Keratinocyte (primary cell): ENCODE measurements at regions not wholly inside any gene's neighbourhood (a gene's known extent, or its start where the extent isn't known, plus 50 kb on each side); places are given as distances from the start of the nearest gene placed in this dataset.

ENCODE experiments used
- DNase-seq: peaks from one replicate; pipeline ENCODE4 v3.0.0-alpha.2; 2011; ENCODE audit warnings: low read depth, missing footprints, low spot score
- FAIRE-seq: peaks from 2 replicates; lab custom pipeline; 2011; peaks lifted over from hg19 to GRCh38; lab: Jason Lieb, UNC
- H2AFZ ChIP-seq: 2 replicates; pipeline ENCODE4 v1.6.0; 2012; ENCODE audit warnings: low read length, control low read depth, inconsistent platforms; ENCODE audit not compliant: control insufficient read depth
- H3K27ac ChIP-seq: 2 replicates; pipeline ENCODE4 v1.5.1; 2011; ENCODE audit warnings: low read length; ENCODE audit not compliant: control insufficient read depth, insufficient read depth
- H3K27me3 ChIP-seq: 3 replicates; pipeline ENCODE4 v1.6.0; 2011; ENCODE audit warnings: low read length; ENCODE audit not compliant: control insufficient read depth, insufficient read depth; ENCODE audit errors: extremely low read depth
- H3K36me3 ChIP-seq, 2 experiments: 2 replicates in 1 of 2; 3 replicates in 1 of 2; pipeline ENCODE4 v1.5.1; 2011; ENCODE audit warnings: low read length in 2 of 2, mild to moderate bottlenecking in 1 of 2; ENCODE audit not compliant: control insufficient read depth in 2 of 2, insufficient read depth in 2 of 2; ENCODE audit errors: extremely low read depth in 1 of 2
- H3K4me1 ChIP-seq: 3 replicates; pipeline ENCODE4 v1.5.1; 2011; ENCODE audit warnings: low read length; ENCODE audit not compliant: control insufficient read depth, insufficient read depth; ENCODE audit errors: extremely low read depth
- H3K4me2 ChIP-seq: 3 replicates; pipeline ENCODE4 v1.6.0; 2011; ENCODE audit warnings: low read depth, low read length; ENCODE audit not compliant: control insufficient read depth, insufficient read depth; ENCODE audit errors: extremely low read depth
- H3K4me3 ChIP-seq, 3 experiments: fragments of 200-600 bp in 1 of 3; sonication (generic) in 1 of 3; 2 replicates in 2 of 3; 3 replicates in 1 of 3; pipeline ENCODE4 v1.5.1; 2011 to 2016; ENCODE audit warnings: low read length in 3 of 3, mild to moderate bottlenecking in 3 of 3, control low read depth in 2 of 3, inconsistent platforms in 1 of 3, low read depth in 1 of 3, mixed read lengths in 1 of 3, mixed run types in 1 of 3, moderate library complexity in 1 of 3; ENCODE audit not compliant: control insufficient read depth in 2 of 3, insufficient read depth in 2 of 3; ENCODE audit errors: extremely low read depth in 1 of 3
- H3K79me2 ChIP-seq: 2 replicates; pipeline ENCODE4 v1.6.0; 2012; ENCODE audit warnings: low read length; ENCODE audit not compliant: control insufficient read depth, insufficient read depth
- H3K9ac ChIP-seq: 3 replicates; pipeline ENCODE4 v1.6.0; 2011; ENCODE audit warnings: low read length; ENCODE audit not compliant: control insufficient read depth, insufficient read depth; ENCODE audit errors: extremely low read depth
- H3K9me1 ChIP-seq: 3 replicates; pipeline ENCODE4 v1.6.0; 2011; ENCODE audit warnings: low read length; ENCODE audit not compliant: control insufficient read depth, insufficient read depth; ENCODE audit errors: extremely low read depth
- H3K9me3 ChIP-seq: 2 replicates; pipeline ENCODE4 v1.5.1; 2012; ENCODE audit warnings: low read depth, low read length; ENCODE audit not compliant: control insufficient read depth
- H4K20me1 ChIP-seq: 3 replicates; pipeline ENCODE4 v1.6.0; 2011; ENCODE audit warnings: low read length; ENCODE audit not compliant: control insufficient read depth, insufficient read depth; ENCODE audit errors: extremely low read depth
- EZH2 ChIP-seq: IDR thresholded peaks from one replicate; pipeline ENCODE4 v1.6.1; 2012; ENCODE audit warnings: inconsistent platforms, mild to moderate bottlenecking, low read length, moderate library complexity
- dilution Hi-C: fragments of 300-500 bp; cut with MboI; formaldehyde crosslinking; loops from one replicate; pipeline ENCODE4 v1.7.0; 2020; ENCODE audit warnings: low sequenced_read_pairs; ENCODE audit not compliant: extremely low pct_ligation_motif_present
- TF ChIP-seq, protein P1 (sequence below), 3 experiments: IDR thresholded peaks in 1 of 3; conservative IDR thresholded peaks in 1 of 3; optimal IDR thresholded peaks in 1 of 3; 2 replicates in 2 of 3; 3 replicates in 1 of 3; pipeline versions ENCODE3 to v1.5.1; 2011; ENCODE audit warnings: low read length in 3 of 3, mild to moderate bottlenecking in 3 of 3, moderate library complexity in 2 of 3, control low read depth in 1 of 3, inconsistent platforms in 1 of 3; ENCODE audit not compliant: insufficient read depth in 2 of 3; ENCODE audit errors: extremely low read depth in 1 of 3

DNA sequence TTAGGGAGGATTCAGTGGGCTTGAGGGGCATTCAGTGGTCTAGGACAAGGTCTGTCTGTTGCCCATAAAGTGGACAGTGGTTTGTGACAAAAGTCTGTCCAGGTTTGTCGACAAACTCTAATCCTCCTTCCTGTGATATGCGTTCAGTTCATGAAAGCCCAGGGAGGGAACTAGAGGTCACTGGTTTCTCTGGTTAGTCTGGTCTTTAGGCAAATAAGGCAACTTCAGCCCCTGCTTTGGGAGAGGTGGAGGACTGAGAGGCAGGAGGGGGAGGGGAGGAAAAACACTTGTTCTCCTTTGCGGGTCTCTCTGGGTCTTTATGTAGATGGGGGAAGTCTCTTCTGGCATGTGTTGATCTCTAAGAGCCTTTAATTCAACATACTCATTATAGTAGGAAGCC lies 235.1 kb upstream of the PWP1 start:
- Histone ChIP-seq H3K79me2 (no peaks in the 10 kb centered on the region), H2AFZ (no peak overlapping the region), H3K4me2 (no peak overlapping the region), H3K9me3 (no peaks in the 10 kb centered on the region), H4K20me1 (no peaks in the 10 kb centered on the region), H3K4me1 (peaks cover 32% of the 10 kb centered on the region), H3K27ac (no peak overlapping the region), H3K36me3 (no peaks in the 10 kb centered on the region), H3K9me1 (no peaks in the 10 kb centered on the region), H3K27me3 (no peaks in the 10 kb centered on the region), H3K4me3 (no peak overlapping the region), H3K9ac (no peak overlapping the region)
- no peak for DNase-seq
- FAIRE-seq, result no peak
- TF ChIP-seq EZH2, result no peak
- TF ChIP-seq, protein P1, sequence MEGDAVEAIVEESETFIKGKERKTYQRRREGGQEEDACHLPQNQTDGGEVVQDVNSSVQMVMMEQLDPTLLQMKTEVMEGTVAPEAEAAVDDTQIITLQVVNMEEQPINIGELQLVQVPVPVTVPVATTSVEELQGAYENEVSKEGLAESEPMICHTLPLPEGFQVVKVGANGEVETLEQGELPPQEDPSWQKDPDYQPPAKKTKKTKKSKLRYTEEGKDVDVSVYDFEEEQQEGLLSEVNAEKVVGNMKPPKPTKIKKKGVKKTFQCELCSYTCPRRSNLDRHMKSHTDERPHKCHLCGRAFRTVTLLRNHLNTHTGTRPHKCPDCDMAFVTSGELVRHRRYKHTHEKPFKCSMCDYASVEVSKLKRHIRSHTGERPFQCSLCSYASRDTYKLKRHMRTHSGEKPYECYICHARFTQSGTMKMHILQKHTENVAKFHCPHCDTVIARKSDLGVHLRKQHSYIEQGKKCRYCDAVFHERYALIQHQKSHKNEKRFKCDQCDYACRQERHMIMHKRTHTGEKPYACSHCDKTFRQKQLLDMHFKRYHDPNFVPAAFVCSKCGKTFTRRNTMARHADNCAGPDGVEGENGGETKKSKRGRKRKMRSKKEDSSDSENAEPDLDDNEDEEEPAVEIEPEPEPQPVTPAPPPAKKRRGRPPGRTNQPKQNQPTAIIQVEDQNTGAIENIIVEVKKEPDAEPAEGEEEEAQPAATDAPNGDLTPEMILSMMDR (optimal IDR thresholded peaks at IDR 0.05 in 1 of 3, IDR thresholded peaks at IDR 0.05 in 1 of 3, conservative IDR thresholded peaks at IDR 0.05 in 1 of 3; ENCODE audit: extremely low read depth in 1 of 3, insufficient read depth in 2 of 3, low read length in 3 of 3), result no peak
- dilution Hi-C loops, result no loop called here

DNA sequence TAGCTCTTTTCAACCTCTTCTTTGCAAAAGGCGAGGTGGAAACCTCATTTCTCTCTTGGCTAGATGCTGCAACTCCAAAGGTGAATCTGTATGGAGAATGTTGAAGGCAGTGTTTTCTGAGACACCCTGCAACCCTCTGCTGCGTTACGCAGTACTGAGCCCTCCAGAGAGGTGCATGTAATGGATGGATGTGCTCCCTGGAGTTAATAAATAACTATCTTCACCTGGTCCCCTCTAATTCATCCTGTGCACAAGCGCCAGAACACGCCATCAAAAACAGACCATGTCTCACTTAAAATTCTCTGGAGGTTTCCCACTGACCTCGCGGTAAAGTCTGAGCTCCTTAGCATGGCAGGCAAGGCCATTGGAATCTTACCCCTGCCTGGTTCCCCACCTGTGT lies 234.4 kb upstream of the PWP1 start:
- peaks cover 32% of the 10 kb centered on the region for H3K4me1 ChIP-seq
- no peaks in the 10 kb centered on the region for H4K20me1 ChIP-seq
- dilution Hi-C loops, result no loop called here
- TF ChIP-seq EZH2, result no peak
- TF ChIP-seq, protein P1 (optimal IDR thresholded peaks at IDR 0.05 in 1 of 3, IDR thresholded peaks at IDR 0.05 in 1 of 3, conservative IDR thresholded peaks at IDR 0.05 in 1 of 3; ENCODE audit: extremely low read depth in 1 of 3, insufficient read depth in 2 of 3, low read length in 3 of 3), result no peak
- no peak overlapping the region for H2AFZ ChIP-seq
- no peak overlapping the region for H3K27ac ChIP-seq
- no peak overlapping the region for H3K4me3 ChIP-seq
- H3K9me3 ChIP-seq, result no peaks in the 10 kb centered on the region
- H3K36me3 ChIP-seq, result no peaks in the 10 kb centered on the region
- no peak overlapping the region for H3K4me2 ChIP-seq
- no peak overlapping the region for H3K9ac ChIP-seq
- FAIRE-seq (no peak), DNase-seq (no peak)
- no peaks in the 10 kb centered on the region for H3K9me1 ChIP-seq
- no peaks in the 10 kb centered on the region for H3K79me2 ChIP-seq
- H3K27me3 ChIP-seq, result no peaks in the 10 kb centered on the region
